Fibroblast of lung (primary cell): ENCODE measurements at regions not wholly inside any gene's neighbourhood (a gene's known extent, or its start where the extent isn't known, plus 50 kb on each side); places are given as distances from the start of the nearest gene placed in this dataset.
"Not testable (repeated sequence)": the region's sequence is repeated elsewhere in the genome, so short reads cannot be mapped to it uniquely, and the experiment has no call there.

Experiments used
- DNase-seq, 2 donors: peaks; one replicate each; pipeline versions ENCODE4 v3.0.0 to v3.0.0-alpha.2; 2010; ENCODE audit warnings: low read depth in 2 of 2
- H2AFZ ChIP-seq: 2 replicates; pipeline ENCODE4 v1.5.1; 2012; ENCODE audit warnings: low read length, control low read depth, inconsistent platforms
- H3K27ac ChIP-seq: 2 replicates; pipeline ENCODE4 v1.5.1; 2011; ENCODE audit warnings: low read length, control low read depth; ENCODE audit not compliant: insufficient read depth
- H3K27me3 ChIP-seq: 2 replicates; pipeline ENCODE4 v1.5.1; 2011; ENCODE audit warnings: mild to moderate bottlenecking, low read length; ENCODE audit not compliant: control insufficient read depth, insufficient read depth
- H3K36me3 ChIP-seq: 2 replicates; pipeline ENCODE4 v1.5.1; 2011; ENCODE audit warnings: low read length; ENCODE audit not compliant: control insufficient read depth, insufficient read depth
- H3K4me1 ChIP-seq: 2 replicates; pipeline ENCODE4 v1.5.1; 2011; ENCODE audit warnings: low read length; ENCODE audit not compliant: control insufficient read depth, insufficient read depth; ENCODE audit errors: extremely low read depth
- H3K4me2 ChIP-seq: 2 replicates; pipeline ENCODE4 v1.5.1; 2011; ENCODE audit warnings: low read length, control low read depth; ENCODE audit not compliant: insufficient read depth; ENCODE audit errors: extremely low read depth
- H3K4me3 ChIP-seq, 4 experiments: fragments of 200-600 bp in 1 of 4; sonication (generic) in 1 of 4; replicated peaks in 1 of 4; 2 replicates each; pipeline ENCODE4 v1.5.1; 2011 to 2016; ENCODE audit warnings: low read length in 4 of 4, low read depth in 3 of 4, mild to moderate bottlenecking in 3 of 4, control low read depth in 2 of 4, inconsistent platforms in 1 of 4, mixed read lengths in 1 of 4; ENCODE audit not compliant: insufficient read depth in 1 of 4; ENCODE audit errors: control extremely low read depth in 1 of 4
- H3K79me2 ChIP-seq: 2 replicates; pipeline ENCODE4 v1.5.1; 2012; ENCODE audit warnings: mild to moderate bottlenecking, low read length, inconsistent platforms; ENCODE audit not compliant: control insufficient read depth, insufficient read depth
- H3K9ac ChIP-seq: 2 replicates; pipeline ENCODE4 v1.5.1; 2011; ENCODE audit warnings: mild to moderate bottlenecking, low read length, control low read depth; ENCODE audit not compliant: insufficient read depth
- H3K9me3 ChIP-seq: 2 replicates; pipeline ENCODE4 v1.5.1; 2012; ENCODE audit warnings: low read depth, low read length; ENCODE audit not compliant: control insufficient read depth, insufficient read depth
- H4K20me1 ChIP-seq: 2 replicates; pipeline ENCODE4 v1.5.1; 2011; ENCODE audit warnings: low read length; ENCODE audit not compliant: control insufficient read depth, insufficient read depth; ENCODE audit errors: extremely low read depth
- CTCF ChIP-seq, 2 donors: IDR thresholded peaks in 1 of 2; conservative IDR thresholded peaks in 1 of 2; 1 replicate in 1 of 2; 2 replicates in 1 of 2; pipeline ENCODE4 v1.5.1; 2011 to 2012; ENCODE audit warnings: low read length in 2 of 2, control low read depth in 1 of 2, inconsistent platforms in 1 of 2, low read depth in 1 of 2, mild to moderate bottlenecking in 1 of 2
- EZH2 ChIP-seq: IDR thresholded peaks from 2 replicates; pipeline ENCODE4 v1.5.1; 2012; ENCODE audit warnings: low read length, control low read depth, mild to moderate bottlenecking; ENCODE audit errors: missing control alignments

GRCh38 chr10:64690194-64690593, 1169.0 kb downstream of the REEP3 start:
- no peaks in the 10 kb centered on the region for H3K4me1 ChIP-seq
- no peak overlapping the region for H3K4me2 ChIP-seq
- no peak for DNase-seq
- H3K27me3 ChIP-seq: no peaks in the 10 kb centered on the region
- H3K9ac ChIP-seq: no peak overlapping the region
- no peaks in the 10 kb centered on the region for H3K79me2 ChIP-seq
- no peak for TF ChIP-seq EZH2
- no peak for TF ChIP-seq CTCF (conservative IDR thresholded peaks at IDR 0.05 in 1 of 2, IDR thresholded peaks at IDR 0.05 in 1 of 2; ENCODE audit: low read depth in 1 of 2, low read length in 2 of 2)
- no peaks in the 10 kb centered on the region for H3K36me3 ChIP-seq
- H3K9me3 ChIP-seq: no peaks in the 10 kb centered on the region
- no peaks in the 10 kb centered on the region for H4K20me1 ChIP-seq
- no peak overlapping the region for H3K4me3 ChIP-seq
- no peak overlapping the region for H2AFZ ChIP-seq
- H3K27ac ChIP-seq: no peak overlapping the region

GRCh38 chr10:64699244-64699643, 1178.0 kb downstream of the REEP3 start:
- Histone ChIP-seq H3K4me1 (no peaks in the 10 kb centered on the region), H3K4me3 (no peak overlapping the region), H3K9ac (no peak overlapping the region), H3K79me2 (no peaks in the 10 kb centered on the region), H3K4me2 (no peak overlapping the region), H3K9me3 (no peaks in the 10 kb centered on the region), H3K27me3 (no peaks in the 10 kb centered on the region), H3K27ac (no peak overlapping the region), H3K36me3 (no peaks in the 10 kb centered on the region), H2AFZ (no peak overlapping the region), H4K20me1 (no peaks in the 10 kb centered on the region)
- TF ChIP-seq CTCF (conservative IDR thresholded peaks at IDR 0.05 in 1 of 2, IDR thresholded peaks at IDR 0.05 in 1 of 2; ENCODE audit: low read depth in 1 of 2, low read length in 2 of 2) (no peak), EZH2 (no peak)
- DNase-seq: no peak

- not testable (repeated sequence) for H3K4me3 ChIP-seq, H3K9ac ChIP-seq, H4K20me1 ChIP-seq, H3K4me1 ChIP-seq, H3K9me3 ChIP-seq, H2AFZ ChIP-seq, H3K27me3 ChIP-seq, H3K36me3 ChIP-seq, H3K4me2 ChIP-seq, DNase-seq, H3K27ac ChIP-seq, H3K79me2 ChIP-seq
These were observed 1180.9 kb downstream of the REEP3 start for GRCh38 chr10:64702086-64702485.
